Breast epithelium (tissue), 4 donors: ENCODE measurements at regions not wholly inside any gene's neighbourhood (a gene's known extent, or its start where the extent isn't known, plus 50 kb on each side); places are given as distances from the start of the nearest gene placed in this dataset.

Experiments
- DNase-seq, 2 donors: peaks; one replicate each; pipeline ENCODE4 v3.0.0-alpha.2; 2019; ENCODE audit warnings: low spot score in 2 of 2
- H3K27ac ChIP-seq, 2 donors: fragments of 200-600 bp; sonication (generic) in 1 of 2; one replicate each; pipeline ENCODE4 v1.5.1; 2016 to 2019; ENCODE audit warnings: mild to moderate bottlenecking in 1 of 2
- H3K27me3 ChIP-seq, 2 donors: fragments of 200-600 bp; sonication (generic) in 1 of 2; one replicate each; pipeline versions ENCODE4 v1.5.1 to v1.6.0; 2017 to 2019; ENCODE audit warnings: control low read depth in 1 of 2, mild to moderate bottlenecking in 1 of 2
- H3K36me3 ChIP-seq: fragments of 200-600 bp; one replicate; pipeline ENCODE4 v1.5.1; 2019
- H3K4me1 ChIP-seq, 2 donors: fragments of 200-600 bp; sonication (generic); one replicate each; pipeline ENCODE4 v1.5.1; 2016 to 2019; ENCODE audit warnings: control low read depth in 1 of 2
- H3K4me3 ChIP-seq, 3 donors: fragments of 200-600 bp; sonication (generic); 1 replicate in 2 of 3; 2 replicates in 1 of 3; pipeline ENCODE4 v1.5.1; 2016 to 2019; ENCODE audit warnings: mild to moderate bottlenecking in 3 of 3, moderate library complexity in 2 of 3
- H3K9me3 ChIP-seq, 2 donors: fragments of 200-600 bp; sonication (generic) in 1 of 2; one replicate each; pipeline ENCODE4 v1.5.1; 2016 to 2019; ENCODE audit warnings: control low read depth in 1 of 2
- CTCF ChIP-seq, 3 donors: fragments of 450-650 bp; IDR thresholded peaks; one replicate each; pipeline ENCODE4 v1.5.1; 2016 to 2017; ENCODE audit warnings: antibody characterized with exemption in 3 of 3, mild to moderate bottlenecking in 3 of 3, moderate library complexity in 3 of 3
- POLR2A ChIP-seq: fragments of 450-650 bp; IDR thresholded peaks from one replicate; pipeline ENCODE4 v1.6.1; 2016; ENCODE audit warnings: antibody characterized with exemption, mild to moderate bottlenecking, moderate library complexity
- POLR2AphosphoS5 ChIP-seq, 3 donors: sonication (generic); formaldehyde crosslinking; IDR thresholded peaks; one replicate each; pipeline ENCODE4 v1.6.1; 2017; ENCODE audit warnings: antibody characterized with exemption in 3 of 3
- intact Hi-C: fragments of 100-400 bp; cut with DNase I; formaldehyde crosslinking; loops from one replicate; pipeline ENCODE4 v1.15.1; 2023; ENCODE audit warnings: low total_unique reads

GRCh38 chr1:166272851-166273250 lies 106.0 kb upstream of the FAM78B start:
- Histone ChIP-seq H3K9me3 (peaks cover 0 to 16% of the 10 kb centered on the region in 2 donors), H3K27me3 (no peaks in the 10 kb centered on the region), H3K27ac (no peak overlapping the region), H3K36me3 (no peaks in the 10 kb centered on the region), H3K4me3 (no peak overlapping the region), H3K4me1 (no peaks in the 10 kb centered on the region)
- no peak for DNase-seq
- TF ChIP-seq CTCF (IDR thresholded peaks at IDR 0.05) (no peak), POLR2A (no peak), POLR2AphosphoS5 (IDR thresholded peaks at IDR 0.05) (no peak)
- intact Hi-C loops = loop anchor here (2.0 kb wide), 1 partner anchor 54 kb away; no protein-coding TSS in a partner anchor

GRCh38 chr1:166273618-166274017 lies 106.8 kb upstream of the FAM78B start:
- intact Hi-C loops = loop anchor here (2.0 kb wide), 1 partner anchor 55 kb away; no protein-coding TSS in a partner anchor
- DNase-seq = no peak
- Histone ChIP-seq H3K27ac (no peak overlapping the region), H3K4me1 (no peaks in the 10 kb centered on the region), H3K9me3 (peaks cover 0 to 19% of the 10 kb centered on the region in 2 donors), H3K27me3 (no peaks in the 10 kb centered on the region), H3K4me3 (no peak overlapping the region), H3K36me3 (no peaks in the 10 kb centered on the region)
- no peak for TF ChIP-seq POLR2AphosphoS5 (IDR thresholded peaks at IDR 0.05)
- no peak for TF ChIP-seq CTCF (IDR thresholded peaks at IDR 0.05)
- no peak for TF ChIP-seq POLR2A

- TF ChIP-seq POLR2A (no peak), CTCF (IDR thresholded peaks at IDR 0.05) (no peak)
- Histone ChIP-seq H3K36me3 (no peaks in the 10 kb centered on the region), H3K27me3 (no peaks in the 10 kb centered on the region), H3K4me3 (no peak overlapping the region), H3K27ac (no peak overlapping the region), H3K4me1 (no peaks in the 10 kb centered on the region), H3K9me3 (peaks cover 0 to 5% of the 10 kb centered on the region in 2 donors)
- intact Hi-C loops = no loop called here
- DNase-seq = no peak
Measured at GRCh38 chr1:166282391-166283137, 115.8 kb upstream of the FAM78B start.

- Histone ChIP-seq H3K27me3 (no peaks in the 10 kb centered on the region), H3K27ac (no peak overlapping the region), H3K36me3 (no peaks in the 10 kb centered on the region), H3K4me3 (no peak overlapping the region), H3K9me3 (no peaks in the 10 kb centered on the region), H3K4me1 (no peaks in the 10 kb centered on the region)
- no peak for DNase-seq
- TF ChIP-seq POLR2A (no peak), CTCF (IDR thresholded peaks at IDR 0.05) (no peak), POLR2AphosphoS5 (IDR thresholded peaks at IDR 0.05) (no peak)
- intact Hi-C loops = no loop called here
Measured at GRCh38 chr1:166283190-166283589, 116.4 kb upstream of the FAM78B start.

- Histone ChIP-seq H3K36me3 (no peaks in the 10 kb centered on the region), H3K4me1 (no peaks in the 10 kb centered on the region), H3K9me3 (no peaks in the 10 kb centered on the region), H3K4me3 (no peak overlapping the region), H3K27ac (no peak overlapping the region), H3K27me3 (no peaks in the 10 kb centered on the region)
- intact Hi-C loops = no loop called here
- TF ChIP-seq CTCF (IDR thresholded peaks at IDR 0.05) (no peak), POLR2AphosphoS5 (IDR thresholded peaks at IDR 0.05) (no peak), POLR2A (no peak)
- no peak for DNase-seq
Measured at GRCh38 chr1:166283600-166283999, 116.8 kb upstream of the FAM78B start.
